Psoas muscle (tissue), 7 donors: ENCODE measurements at regions not wholly inside any gene's neighbourhood (a gene's known extent, or its start where the extent isn't known, plus 50 kb on each side); places are given as distances from the start of the nearest gene placed in this dataset.

Experiments
- ATAC-seq, 4 donors: fragments of 200-7000 bp; cut with Tn5 transposase; one replicate each; pipeline ENCODE4 v1.9.1; 2020; ENCODE audit warnings: moderate library complexity in 3 of 4, mild to moderate bottlenecking in 2 of 4
- DNase-seq, 2 donors: peaks; one replicate each; pipeline ENCODE4 v3.0.0-alpha.2; 2020
- H3K27ac ChIP-seq: fragments of 200-600 bp; one replicate; pipeline ENCODE4 v1.8.0; 2022
- H3K27me3 ChIP-seq, 3 donors: fragments of 200-600 bp in 1 of 3; one replicate each; pipeline versions ENCODE4 v1.6.1 to v1.8.0; 2013 to 2022; ENCODE audit warnings: low read length in 2 of 3, mild to moderate bottlenecking in 2 of 3, moderate library complexity in 1 of 3; ENCODE audit not compliant: insufficient read depth in 3 of 3
- H3K36me3 ChIP-seq, 2 donors: fragments of 200-600 bp in 1 of 2; one replicate each; pipeline versions ENCODE4 v1.6.1 to v1.8.0; 2013 to 2022; ENCODE audit warnings: low read depth in 1 of 2, mild to moderate bottlenecking in 1 of 2, moderate library complexity in 1 of 2; ENCODE audit not compliant: insufficient read depth in 1 of 2
- H3K4me1 ChIP-seq: fragments of 200-600 bp; one replicate; pipeline ENCODE4 v1.8.0; 2022
- H3K4me3 ChIP-seq: fragments of 200-600 bp; one replicate; pipeline ENCODE4 v1.8.0; 2022; ENCODE audit warnings: mild to moderate bottlenecking
- H3K9me3 ChIP-seq: fragments of 200-600 bp; one replicate; pipeline ENCODE4 v1.8.0; 2022
- WGBS, 3 donors: extraction: QIAGEN DNeasy Blood & Tissue Kit; methylation state at CpG; one replicate each; pipeline versions ENCODE4 v1.1.6 to v1.1.7; 2013; 5-methylcytosine and 5-hydroxymethylcytosine counted together
- intact Hi-C, 2 donors: fragments of 100-400 bp; cut with DNase I; formaldehyde crosslinking; loops; one replicate each; pipeline versions ENCODE4 v1.11.0 to v1.14.2; 2022
- TF ChIP-seq, protein P1 (sequence below): fragments of 200-600 bp; IDR thresholded peaks from one replicate; pipeline ENCODE4 v1.8.0; 2022; ENCODE audit warnings: antibody characterized with exemption
- donor health status: healthy with polysubstance abuse.
- donor health status: DM: no; HTN: no; CAD: no; lungs with moderate emphysema.
- donor health status: Bipolar disorder and iron deficiency.
- donor health status: healthy.
- donor health status: DM: yes; HTN: yes; CAD: no.
- donor health status: DM: no; HTN: no; CAD: no.
- donor health status: DM: yes; HTN: yes; CAD: no.

DNA sequence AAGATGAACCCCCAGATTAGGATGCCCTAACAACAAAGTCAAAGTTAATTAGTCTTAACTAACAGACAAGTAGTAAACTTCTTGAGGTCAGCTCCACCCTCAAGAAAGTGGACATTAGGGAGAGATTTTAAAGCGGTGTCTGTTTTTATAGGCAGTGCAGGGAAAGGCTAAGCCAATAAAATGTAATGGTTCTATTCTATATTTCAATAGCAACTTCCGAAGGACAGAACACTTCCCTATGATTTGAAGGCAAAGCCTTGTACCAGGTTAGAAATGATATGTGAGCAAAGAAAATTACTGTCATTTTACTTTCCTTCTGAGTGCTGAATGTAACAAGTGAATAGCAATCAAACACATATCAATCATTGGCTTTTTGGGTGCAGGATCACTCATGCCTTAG lies 455.2 kb downstream of the ISL1 start:
- TF ChIP-seq, protein P1, sequence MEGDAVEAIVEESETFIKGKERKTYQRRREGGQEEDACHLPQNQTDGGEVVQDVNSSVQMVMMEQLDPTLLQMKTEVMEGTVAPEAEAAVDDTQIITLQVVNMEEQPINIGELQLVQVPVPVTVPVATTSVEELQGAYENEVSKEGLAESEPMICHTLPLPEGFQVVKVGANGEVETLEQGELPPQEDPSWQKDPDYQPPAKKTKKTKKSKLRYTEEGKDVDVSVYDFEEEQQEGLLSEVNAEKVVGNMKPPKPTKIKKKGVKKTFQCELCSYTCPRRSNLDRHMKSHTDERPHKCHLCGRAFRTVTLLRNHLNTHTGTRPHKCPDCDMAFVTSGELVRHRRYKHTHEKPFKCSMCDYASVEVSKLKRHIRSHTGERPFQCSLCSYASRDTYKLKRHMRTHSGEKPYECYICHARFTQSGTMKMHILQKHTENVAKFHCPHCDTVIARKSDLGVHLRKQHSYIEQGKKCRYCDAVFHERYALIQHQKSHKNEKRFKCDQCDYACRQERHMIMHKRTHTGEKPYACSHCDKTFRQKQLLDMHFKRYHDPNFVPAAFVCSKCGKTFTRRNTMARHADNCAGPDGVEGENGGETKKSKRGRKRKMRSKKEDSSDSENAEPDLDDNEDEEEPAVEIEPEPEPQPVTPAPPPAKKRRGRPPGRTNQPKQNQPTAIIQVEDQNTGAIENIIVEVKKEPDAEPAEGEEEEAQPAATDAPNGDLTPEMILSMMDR = no peak

GRCh38 chr5:51843893-51844292 lies 460.6 kb downstream of the ISL1 start:
- TF ChIP-seq, protein P1 = no peak
- Histone ChIP-seq H3K4me3 (no peak overlapping the region), H3K4me1 (no peaks in the 10 kb centered on the region), H3K36me3 (no peaks in the 10 kb centered on the region), H3K27me3 (no peaks in the 10 kb centered on the region), H3K27ac (no peak overlapping the region), H3K9me3 (no peaks in the 10 kb centered on the region)
- intact Hi-C loops = no loop called here
- WGBS, 3 donors = 80 to 88% (median 82%) methylated on average over 7 of the region's 7 CpGs
- DNase-seq (no peak), ATAC-seq (no peak)

More for the DNA sequence above, 455.2 kb downstream of the ISL1 start:
- Histone ChIP-seq H3K27me3 (no peaks in the 10 kb centered on the region), H3K36me3 (no peaks in the 10 kb centered on the region), H3K9me3 (no peaks in the 10 kb centered on the region), H3K4me1 (no peaks in the 10 kb centered on the region), H3K4me3 (no peak overlapping the region), H3K27ac (no peak overlapping the region)
- no peak for ATAC-seq
- 71 to 81% (median 72%) methylated on average over 2 of the region's 2 CpGs for WGBS, 3 donors
- DNase-seq = no peak
- intact Hi-C loops = no loop called here

- H3K9me3 ChIP-seq = no peaks in the 10 kb centered on the region
- DNase-seq (no peak), ATAC-seq (no peak)
- no peaks in the 10 kb centered on the region for H3K36me3 ChIP-seq
- TF ChIP-seq, protein P1 = no peak
- H3K27ac ChIP-seq = no peak overlapping the region
- H3K4me1 ChIP-seq = no peaks in the 10 kb centered on the region
- 60 to 77% (median 66%) methylated on average over 2 of the region's 2 CpGs for WGBS, 3 donors
- H3K27me3 ChIP-seq = no peaks in the 10 kb centered on the region
- no peak overlapping the region for H3K4me3 ChIP-seq
- intact Hi-C loops = no loop called here
Observed at GRCh38 chr5:51846015-51846414, 462.8 kb downstream of the ISL1 start.

DNA sequence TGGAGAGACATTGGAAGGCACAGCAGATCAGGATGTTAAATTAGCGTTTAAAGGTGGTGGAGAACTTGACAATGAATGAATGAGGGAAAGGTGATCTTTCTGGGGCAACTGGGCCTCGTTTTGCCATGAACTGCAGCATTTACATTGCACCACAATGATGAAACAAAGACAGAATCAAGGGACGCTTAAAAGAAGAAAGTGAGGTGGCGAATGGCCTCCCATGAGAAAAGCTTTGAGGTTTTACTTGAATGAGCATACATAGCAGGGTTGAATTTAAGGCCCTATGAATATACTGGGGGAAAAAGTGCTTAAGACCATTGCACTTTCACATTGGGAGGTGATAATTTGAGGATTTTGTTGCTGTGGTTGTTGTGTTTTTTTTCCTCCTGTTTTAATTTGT lies 476.4 kb downstream of the ISL1 start:
- intact Hi-C loops = no loop called here
- Histone ChIP-seq H3K9me3 (no peaks in the 10 kb centered on the region), H3K4me1 (no peaks in the 10 kb centered on the region), H3K27me3 (no peaks in the 10 kb centered on the region), H3K4me3 (no peak overlapping the region), H3K27ac (no peak overlapping the region), H3K36me3 (no peaks in the 10 kb centered on the region)
- 53 to 61% (median 60%) methylated on average over 4 of the region's 4 CpGs for WGBS, 3 donors
- TF ChIP-seq, protein P1 = no peak
- DNase-seq = no peak
- ATAC-seq = no peak

GRCh38 chr5:51860532-51861018 lies 477.3 kb downstream of the ISL1 start:
- H3K27me3 ChIP-seq = no peaks in the 10 kb centered on the region
- TF ChIP-seq, protein P1 = no peak
- no peak for ATAC-seq
- H3K9me3 ChIP-seq = no peaks in the 10 kb centered on the region
- no peaks in the 10 kb centered on the region for H3K36me3 ChIP-seq
- no peak for DNase-seq
- intact Hi-C loops = no loop called here
- H3K4me3 ChIP-seq = no peak overlapping the region
- no peak overlapping the region for H3K27ac ChIP-seq
- H3K4me1 ChIP-seq = no peaks in the 10 kb centered on the region
- 42 to 73% (median 52%) methylated on average over 1 of the region's 1 CpG for WGBS, 3 donors
